BJ (cell line): ENCODE measurements at regions not wholly inside any gene's neighbourhood (a gene's known extent, or its start where the extent isn't known, plus 50 kb on each side); places are given as distances from the start of the nearest gene placed in this dataset.
"Not testable (repeated sequence)": the region's sequence is repeated elsewhere in the genome, so short reads cannot be mapped to it uniquely, and the experiment has no call there.

Experiments used
- CTCF ChIA-PET: fragments of 350-600 bp; formaldehyde crosslinking; extraction: SDS; loops from one replicate; lab custom pipeline; 2021; ENCODE audit warnings: antibody characterized with exemption, inconsistent platforms; lab: Yijun Ruan, JAX
- POLR2A ChIA-PET: fragments of 300-600 bp; sonication (Branson Sonifier 250); formaldehyde crosslinking; extraction: SDS; loops from one replicate; lab custom pipeline; 2021; ENCODE audit warnings: antibody characterized with exemption; lab: Charles Lee
- DNase-seq: peaks from one replicate; pipeline ENCODE4 v3.0.0-alpha.2; 2011; ENCODE audit warnings: low read depth
- H3K27me3 ChIP-seq: 2 replicates; pipeline ENCODE4 v1.6.0; 2011; ENCODE audit warnings: low read length; ENCODE audit not compliant: control insufficient read depth, insufficient read depth
- H3K36me3 ChIP-seq: 2 replicates; pipeline ENCODE4 v1.5.1; 2011; ENCODE audit warnings: low read length; ENCODE audit not compliant: control insufficient read depth, insufficient read depth
- H3K4me3 ChIP-seq: 2 replicates; pipeline ENCODE4 v1.5.1; 2011; ENCODE audit warnings: low read depth, mild to moderate bottlenecking, control low read depth, low read length
- TF ChIP-seq, protein P1 (sequence below): IDR thresholded peaks from 2 replicates; pipeline ENCODE4 v1.5.1; 2011; ENCODE audit warnings: low read depth, mild to moderate bottlenecking, control low read depth, inconsistent platforms, low read length, moderate library complexity; ENCODE audit not compliant: insufficient read depth

DNA sequence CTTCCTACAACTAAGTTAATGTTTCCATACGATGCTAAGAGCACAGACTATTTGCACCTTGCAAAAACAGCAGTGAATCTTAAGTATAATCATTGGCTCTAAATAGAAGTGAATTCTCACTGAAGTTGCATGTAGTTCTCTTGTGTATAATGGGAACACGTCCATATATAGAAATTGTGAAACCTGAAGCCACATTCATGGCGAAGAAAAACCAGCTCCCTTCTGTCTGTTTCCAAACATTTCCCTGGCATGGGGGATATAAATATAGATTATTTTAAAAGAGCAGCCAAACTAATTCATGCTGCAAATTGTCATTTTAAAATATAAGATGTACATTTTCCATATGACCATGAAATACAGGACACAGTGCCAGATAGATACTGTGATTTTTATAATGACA is 71.1 kb downstream of the TRAM1L1 start:
- Histone ChIP-seq H3K27me3 (no peaks in the 10 kb centered on the region), H3K4me3 (no peak overlapping the region), H3K36me3 (no peaks in the 10 kb centered on the region)
- TF ChIP-seq, protein P1, sequence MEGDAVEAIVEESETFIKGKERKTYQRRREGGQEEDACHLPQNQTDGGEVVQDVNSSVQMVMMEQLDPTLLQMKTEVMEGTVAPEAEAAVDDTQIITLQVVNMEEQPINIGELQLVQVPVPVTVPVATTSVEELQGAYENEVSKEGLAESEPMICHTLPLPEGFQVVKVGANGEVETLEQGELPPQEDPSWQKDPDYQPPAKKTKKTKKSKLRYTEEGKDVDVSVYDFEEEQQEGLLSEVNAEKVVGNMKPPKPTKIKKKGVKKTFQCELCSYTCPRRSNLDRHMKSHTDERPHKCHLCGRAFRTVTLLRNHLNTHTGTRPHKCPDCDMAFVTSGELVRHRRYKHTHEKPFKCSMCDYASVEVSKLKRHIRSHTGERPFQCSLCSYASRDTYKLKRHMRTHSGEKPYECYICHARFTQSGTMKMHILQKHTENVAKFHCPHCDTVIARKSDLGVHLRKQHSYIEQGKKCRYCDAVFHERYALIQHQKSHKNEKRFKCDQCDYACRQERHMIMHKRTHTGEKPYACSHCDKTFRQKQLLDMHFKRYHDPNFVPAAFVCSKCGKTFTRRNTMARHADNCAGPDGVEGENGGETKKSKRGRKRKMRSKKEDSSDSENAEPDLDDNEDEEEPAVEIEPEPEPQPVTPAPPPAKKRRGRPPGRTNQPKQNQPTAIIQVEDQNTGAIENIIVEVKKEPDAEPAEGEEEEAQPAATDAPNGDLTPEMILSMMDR = no peak
- no peak for DNase-seq
- POLR2A ChIA-PET = no interaction called here
- CTCF ChIA-PET = no interaction called here

GRCh38 chr4:117010671-117011070 is 74.7 kb downstream of the TRAM1L1 start:
- Histone ChIP-seq H3K4me3 (no peak overlapping the region), H3K27me3 (no peaks in the 10 kb centered on the region), H3K36me3 (no peaks in the 10 kb centered on the region)
- ChIA-PET POLR2A (no interaction called here), CTCF (no interaction called here)
- TF ChIP-seq, protein P1 = no peak
- DNase-seq = no peak

DNA sequence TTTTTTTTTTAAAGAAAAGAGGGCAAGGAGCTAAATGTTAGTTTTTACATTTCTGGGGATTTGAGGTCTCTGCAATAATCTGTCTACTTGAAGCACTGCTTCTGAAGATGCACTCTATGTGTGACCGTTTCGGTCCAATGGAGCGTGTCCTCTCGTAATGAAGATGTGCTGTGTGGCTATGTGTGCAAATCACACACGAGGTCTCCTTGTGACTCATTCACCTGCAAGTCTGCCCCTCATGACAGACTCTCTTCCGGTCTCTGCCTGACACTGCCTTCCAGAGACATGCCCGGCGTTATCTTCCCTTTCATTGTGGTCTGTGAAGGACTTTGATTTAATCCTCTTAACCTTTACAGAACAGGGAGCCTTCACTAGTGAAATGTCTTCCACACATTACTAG is 84.3 kb downstream of the TRAM1L1 start:
- ChIA-PET POLR2A (no interaction called here), CTCF (no interaction called here)
- DNase-seq = no peak
- Histone ChIP-seq H3K27me3 (no peaks in the 10 kb centered on the region), H3K4me3 (no peak overlapping the region), H3K36me3 (no peaks in the 10 kb centered on the region)
- TF ChIP-seq, protein P1 = no peak

GRCh38 chr4:116982656-116983055 is 102.7 kb downstream of the TRAM1L1 start:
- CTCF ChIA-PET = no interaction called here
- POLR2A ChIA-PET = no interaction called here
- Histone ChIP-seq H3K36me3 (no peaks in the 10 kb centered on the region), H3K27me3 (no peaks in the 10 kb centered on the region), H3K4me3 (no peak overlapping the region)
- DNase-seq = no peak
- TF ChIP-seq, protein P1 = no peak

GRCh38 chr4:116980436-116980835 is 104.9 kb downstream of the TRAM1L1 start:
- CTCF ChIA-PET, DNase-seq, POLR2A ChIA-PET, H3K27me3 ChIP-seq, H3K36me3 ChIP-seq, H3K4me3 ChIP-seq: not testable (repeated sequence)

- CTCF ChIA-PET = no interaction called here
- no peak for DNase-seq
- TF ChIP-seq, protein P1 = no peak
- Histone ChIP-seq H3K27me3 (no peaks in the 10 kb centered on the region), H3K36me3 (no peaks in the 10 kb centered on the region), H3K4me3 (no peak overlapping the region)
- POLR2A ChIA-PET = no interaction called here
Measured at GRCh38 chr4:116959045-116959444, 126.3 kb downstream of the TRAM1L1 start.
